HL-60 (cell line): ENCODE measurements at regions not wholly inside any gene's neighbourhood (a gene's known extent, or its start where the extent isn't known, plus 50 kb on each side); places are given as distances from the start of the nearest gene placed in this dataset.
"Not testable (repeated sequence)": the region's sequence is repeated elsewhere in the genome, so short reads cannot be mapped to it uniquely, and the experiment has no call there.

Experiments used
- DNase-seq, 2 experiments: peaks; one replicate each; pipeline ENCODE4 v3.0.0-alpha.2; 2010 to 2020; ENCODE audit warnings: low read depth in 1 of 2, low spot score in 1 of 2
- H3K27ac ChIP-seq: fragments of 250-450 bp; sonication (Bioruptor Pico); replicated peaks from 2 replicates; pipeline ENCODE4 v1.5.1; 2020; ENCODE audit warnings: mild to moderate bottlenecking, moderate library complexity
- H3K27me3 ChIP-seq: fragments of 250-450 bp; sonication (Bioruptor Pico); 2 replicates; pipeline ENCODE4 v1.5.1; 2021; ENCODE audit warnings: mild to moderate bottlenecking, moderate library complexity; ENCODE audit not compliant: insufficient read depth, poor library complexity, severe bottlenecking
- H3K4me3 ChIP-seq: replicated peaks from 2 replicates; pipeline ENCODE4 v1.5.1; 2011; ENCODE audit warnings: mild to moderate bottlenecking, control low read depth, low read length; ENCODE audit not compliant: insufficient read depth
- CTCF ChIP-seq: IDR thresholded peaks from one replicate; pipeline ENCODE4 v1.5.1; 2011; ENCODE audit warnings: low read length, control low read depth, inconsistent platforms; ENCODE audit not compliant: insufficient read depth
- GABPA ChIP-seq: IDR thresholded peaks from 2 replicates; pipeline ENCODE4 v1.6.1; 2012; ENCODE audit warnings: low read depth
- POLR2AphosphoS5 ChIP-seq: IDR thresholded peaks from 2 replicates; pipeline ENCODE4 v1.6.1; 2012; ENCODE audit warnings: low read depth
- REST ChIP-seq: IDR thresholded peaks from 2 replicates; pipeline ENCODE4 v1.6.1; 2012; ENCODE audit warnings: low read depth; ENCODE audit not compliant: insufficient replicate concordance
- SPI1 ChIP-seq: IDR thresholded peaks from 2 replicates; pipeline ENCODE4 v1.6.1; 2012; ENCODE audit warnings: low read depth, mild to moderate bottlenecking, borderline replicate concordance

GRCh38 chr6:50907565-50907964 lies 88.9 kb downstream of the TFAP2B start:
- Histone ChIP-seq H3K27me3 (no peaks in the 10 kb centered on the region), H3K4me3 (no peak overlapping the region), H3K27ac (no peak overlapping the region)
- TF ChIP-seq REST (no peak), GABPA (no peak), CTCF (no peak), POLR2AphosphoS5 (no peak), SPI1 (no peak)
- DNase-seq: no peak

GRCh38 chr6:50913105-50913770 lies 94.6 kb downstream of the TFAP2B start:
- Histone ChIP-seq H3K27ac (no peak overlapping the region), H3K27me3 (no peaks in the 10 kb centered on the region), H3K4me3 (no peak overlapping the region)
- DNase-seq: no peak
- TF ChIP-seq REST: no peak
- TF ChIP-seq SPI1: no peak
- TF ChIP-seq POLR2AphosphoS5: no peak
- TF ChIP-seq CTCF: no peak
- TF ChIP-seq GABPA: no peak

GRCh38 chr6:50921378-50921777 lies 102.7 kb downstream of the TFAP2B start:
- H3K4me3 ChIP-seq, H3K27me3 ChIP-seq, DNase-seq, H3K27ac ChIP-seq: not testable (repeated sequence)

GRCh38 chr6:50921968-50922367 lies 103.3 kb downstream of the TFAP2B start:
- no peak for DNase-seq
- TF ChIP-seq REST (no peak), CTCF (no peak), POLR2AphosphoS5 (no peak), SPI1 (no peak), GABPA (no peak)
- Histone ChIP-seq H3K27ac (no peak overlapping the region), H3K27me3 (no peaks in the 10 kb centered on the region), H3K4me3 (no peak overlapping the region)
